GM23338 (cell line): ENCODE measurements at regions not wholly inside any gene's neighbourhood (a gene's known extent, or its start where the extent isn't known, plus 50 kb on each side); places are given as distances from the start of the nearest gene placed in this dataset.

Source experiments
- ATAC-seq: fragments of 200-7000 bp; cut with Tn5 transposase; 3 replicates; pipeline ENCODE4 v1.9.1; 2020
- DNase-seq: peaks from one replicate; pipeline ENCODE4 v3.0.0-alpha.2; 2015; ENCODE audit warnings: low spot score
- H2AFZ ChIP-seq: fragments of 200-600 bp; sonication (generic); 2 replicates; pipeline ENCODE4 v1.8.0; 2016; ENCODE audit warnings: antibody characterized with exemption, mild to moderate bottlenecking, moderate library complexity
- H3F3A ChIP-seq: fragments of 200-600 bp; sonication (generic); replicated peaks from 2 replicates; pipeline ENCODE4 v1.8.0; 2017; ENCODE audit warnings: antibody characterized with exemption, mixed run types, low read depth
- H3K27ac ChIP-seq: fragments of 200-600 bp; sonication (generic); 2 replicates; pipeline ENCODE4 v1.6.1; 2016; ENCODE audit warnings: low read depth
- H3K27me3 ChIP-seq: fragments of 200-600 bp; sonication (generic); 2 replicates; pipeline ENCODE4 v1.8.0; 2016; ENCODE audit warnings: mild to moderate bottlenecking, mixed run types, moderate library complexity; ENCODE audit not compliant: insufficient read depth
- H3K36me3 ChIP-seq: fragments of 200-600 bp; sonication (generic); 2 replicates; pipeline ENCODE4 v1.8.0; 2016; ENCODE audit warnings: mild to moderate bottlenecking; ENCODE audit not compliant: insufficient read depth
- H3K4me1 ChIP-seq: fragments of 200-600 bp; sonication (generic); 2 replicates; pipeline ENCODE4 v1.8.0; 2016; ENCODE audit warnings: mild to moderate bottlenecking, moderate library complexity; ENCODE audit not compliant: insufficient read depth
- H3K4me2 ChIP-seq: fragments of 200-600 bp; sonication (generic); 2 replicates; pipeline ENCODE4 v1.7.1; 2017; ENCODE audit warnings: mixed run types
- H3K4me3 ChIP-seq: fragments of 200-600 bp; sonication (generic); 2 replicates; pipeline ENCODE4 v1.6.1; 2016; ENCODE audit warnings: mixed run types
- H3K79me2 ChIP-seq: fragments of 200-600 bp; sonication (generic); replicated peaks from 2 replicates; pipeline ENCODE4 v1.8.0; 2017; ENCODE audit warnings: mild to moderate bottlenecking; ENCODE audit not compliant: insufficient read depth
- H3K9me2 ChIP-seq: fragments of 200-600 bp; sonication (generic); 2 replicates; pipeline ENCODE4 v1.8.0; 2017; ENCODE audit not compliant: insufficient read depth
- H4K20me1 ChIP-seq: fragments of 200-600 bp; sonication (generic); replicated peaks from 2 replicates; pipeline ENCODE4 v1.8.0; 2017; ENCODE audit warnings: mild to moderate bottlenecking; ENCODE audit not compliant: insufficient read depth
- H3K27ac Mint-ChIP-seq: 2 replicates; pipeline ENCODE4 v1.8.0; 2020; ENCODE audit warnings: inconsistent platforms, mild to moderate bottlenecking, moderate library complexity, mixed read lengths
- H3K27me3 Mint-ChIP-seq: 3 replicates; pipeline ENCODE4 v1.8.0; 2022; ENCODE audit warnings: low read depth, mild to moderate bottlenecking, moderate library complexity, mixed read lengths, inconsistent platforms; ENCODE audit not compliant: insufficient read depth, poor library complexity
- H3K36me3 Mint-ChIP-seq: 3 replicates; pipeline ENCODE4 v1.8.0; 2021; ENCODE audit warnings: low read depth, mild to moderate bottlenecking, inconsistent platforms, moderate library complexity, mixed read lengths
- H3K4me1 Mint-ChIP-seq: 3 replicates; pipeline ENCODE4 v1.8.0; 2020; ENCODE audit warnings: mild to moderate bottlenecking, inconsistent platforms, mixed read lengths
- H3K4me3 Mint-ChIP-seq: 3 replicates; pipeline ENCODE4 v1.8.0; 2021; ENCODE audit warnings: moderate library complexity, mild to moderate bottlenecking, inconsistent platforms, mixed read lengths
- H3K9me3 Mint-ChIP-seq: 3 replicates; pipeline ENCODE4 v1.8.0; 2020; ENCODE audit warnings: moderate library complexity, mild to moderate bottlenecking, inconsistent platforms, mixed read lengths
- CREB1 ChIP-seq: fragments of 250-450 bp; sonication (Bioruptor Pico); IDR thresholded peaks from 2 replicates; pipeline ENCODE4 v1.5.0; 2020; ENCODE audit warnings: low read depth, mild to moderate bottlenecking, moderate library complexity
- ETS1 ChIP-seq: IDR thresholded peaks from 2 replicates; pipeline ENCODE4 v1.6.1; 2016; ENCODE audit warnings: antibody characterized with exemption
- EZH2 ChIP-seq: fragments of 200-600 bp; sonication (generic); IDR thresholded peaks from one replicate; pipeline ENCODE4 v1.8.0; 2017; ENCODE audit warnings: antibody characterized with exemption, mild to moderate bottlenecking, low read depth; ENCODE audit not compliant: unreplicated experiment
- EZH2phosphoT487 ChIP-seq: fragments of 200-600 bp; sonication (generic); IDR thresholded peaks from one replicate; pipeline ENCODE4 v1.8.1; 2018; ENCODE audit warnings: antibody characterized with exemption; ENCODE audit not compliant: unreplicated experiment
- JUNB ChIP-seq: IDR thresholded peaks from one replicate; pipeline ENCODE4 v1.6.1; 2016; ENCODE audit warnings: antibody characterized with exemption; ENCODE audit not compliant: unreplicated experiment
- NANOG ChIP-seq: IDR thresholded peaks from 2 replicates; pipeline ENCODE4 v1.6.1; 2016; ENCODE audit warnings: antibody characterized with exemption, borderline replicate concordance
- POLR2AphosphoS5 ChIP-seq: IDR thresholded peaks from 2 replicates; pipeline ENCODE4 v1.6.1; 2016; ENCODE audit warnings: antibody characterized with exemption, low read depth
- REST ChIP-seq: IDR thresholded peaks from one replicate; pipeline ENCODE4 v1.6.1; 2018; ENCODE audit warnings: antibody characterized with exemption; ENCODE audit not compliant: unreplicated experiment
- STAT1 ChIP-seq: IDR thresholded peaks from one replicate; pipeline ENCODE4 v1.6.1; 2016; ENCODE audit warnings: antibody characterized with exemption; ENCODE audit not compliant: unreplicated experiment
- ZNF114 ChIP-seq: fragments of 250-450 bp; sonication (Bioruptor Pico); IDR thresholded peaks from 2 replicates; pipeline ENCODE4 v1.5.0; 2020; ENCODE audit warnings: mild to moderate bottlenecking, moderate library complexity
- ZNF331 ChIP-seq: fragments of 250-450 bp; sonication (Bioruptor Pico); IDR thresholded peaks from 2 replicates; pipeline ENCODE4 v1.5.0; 2020; ENCODE audit warnings: low read depth, mild to moderate bottlenecking, moderate library complexity
- ZNF462 ChIP-seq: fragments of 250-450 bp; sonication (Bioruptor Pico); IDR thresholded peaks from 2 replicates; pipeline ENCODE4 v1.5.0; 2020; ENCODE audit warnings: mild to moderate bottlenecking, moderate library complexity
- TF ChIP-seq, protein P1 (sequence below), 2 experiments: fragments of 200-600 bp in 1 of 2; sonication (generic) in 1 of 2; conservative IDR thresholded peaks; 2 replicates each; pipeline versions ENCODE4 v1.5.1 to v1.6.1; 2016 to 2017; ENCODE audit warnings: antibody characterized with exemption in 2 of 2, low read depth in 2 of 2, mild to moderate bottlenecking in 2 of 2, moderate library complexity in 1 of 2

- H3K36me3 Mint-ChIP-seq: no peaks in the 10 kb centered on the region
- TF ChIP-seq EZH2phosphoT487: no peak
- no peak for TF ChIP-seq NANOG
- TF ChIP-seq ETS1: no peak
- no peak for TF ChIP-seq JUNB
- no peak for TF ChIP-seq ZNF331 (CRISPR knock-in tag)
- TF ChIP-seq EZH2: no peak
- TF ChIP-seq ZNF462 (CRISPR knock-in tag): no peak
- TF ChIP-seq ZNF114 (CRISPR knock-in tag): no peak
- TF ChIP-seq, protein P1, sequence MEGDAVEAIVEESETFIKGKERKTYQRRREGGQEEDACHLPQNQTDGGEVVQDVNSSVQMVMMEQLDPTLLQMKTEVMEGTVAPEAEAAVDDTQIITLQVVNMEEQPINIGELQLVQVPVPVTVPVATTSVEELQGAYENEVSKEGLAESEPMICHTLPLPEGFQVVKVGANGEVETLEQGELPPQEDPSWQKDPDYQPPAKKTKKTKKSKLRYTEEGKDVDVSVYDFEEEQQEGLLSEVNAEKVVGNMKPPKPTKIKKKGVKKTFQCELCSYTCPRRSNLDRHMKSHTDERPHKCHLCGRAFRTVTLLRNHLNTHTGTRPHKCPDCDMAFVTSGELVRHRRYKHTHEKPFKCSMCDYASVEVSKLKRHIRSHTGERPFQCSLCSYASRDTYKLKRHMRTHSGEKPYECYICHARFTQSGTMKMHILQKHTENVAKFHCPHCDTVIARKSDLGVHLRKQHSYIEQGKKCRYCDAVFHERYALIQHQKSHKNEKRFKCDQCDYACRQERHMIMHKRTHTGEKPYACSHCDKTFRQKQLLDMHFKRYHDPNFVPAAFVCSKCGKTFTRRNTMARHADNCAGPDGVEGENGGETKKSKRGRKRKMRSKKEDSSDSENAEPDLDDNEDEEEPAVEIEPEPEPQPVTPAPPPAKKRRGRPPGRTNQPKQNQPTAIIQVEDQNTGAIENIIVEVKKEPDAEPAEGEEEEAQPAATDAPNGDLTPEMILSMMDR (conservative IDR thresholded peaks at IDR 0.05; ENCODE audit: low read depth in 2 of 2): no peak
- TF ChIP-seq POLR2AphosphoS5: no peak
- no peak for TF ChIP-seq CREB1 (CRISPR knock-in tag)
- no peak for TF ChIP-seq REST
- no peak for TF ChIP-seq STAT1
Observed at GRCh38 chr3:174791161-174791560, 68.0 kb upstream of the NAALADL2 start.

More at GRCh38 chr3:174791161-174791560, 68.0 kb upstream of the NAALADL2 start:
- H3K9me2 ChIP-seq: no peaks in the 10 kb centered on the region
- no peaks in the 10 kb centered on the region for H3K4me1 ChIP-seq
- no peaks in the 10 kb centered on the region for H3K27me3 Mint-ChIP-seq
- H3K9me3 Mint-ChIP-seq: no peaks in the 10 kb centered on the region
- no peaks in the 10 kb centered on the region for H4K20me1 ChIP-seq
- no peak overlapping the region for H3K4me3 Mint-ChIP-seq
- H3K79me2 ChIP-seq: no peaks in the 10 kb centered on the region
- H2AFZ ChIP-seq: no peak overlapping the region
- H3K4me3 ChIP-seq: no peak overlapping the region
- no peaks in the 10 kb centered on the region for H3K4me1 Mint-ChIP-seq
- H3K27ac Mint-ChIP-seq: no peak overlapping the region
- no peaks in the 10 kb centered on the region for H3K36me3 ChIP-seq
- no peaks in the 10 kb centered on the region for H3K27me3 ChIP-seq
- no peak for ATAC-seq
- DNase-seq: no peak
- H3K27ac ChIP-seq: no peak overlapping the region
- H3K4me2 ChIP-seq: no peak overlapping the region
- no peaks in the 10 kb centered on the region for H3F3A ChIP-seq
